Tibial nerve (tissue), 4 donors: ENCODE measurements at regions not wholly inside any gene's neighbourhood (a gene's known extent, or its start where the extent isn't known, plus 50 kb on each side); places are given as distances from the start of the nearest gene placed in this dataset.

Source experiments
- DNase-seq, 2 donors: peaks; one replicate each; pipeline ENCODE4 v3.0.0-alpha.2; 2019; ENCODE audit warnings: low spot score in 2 of 2
- H3K27ac ChIP-seq, 4 donors: fragments of 200-600 bp; sonication (generic) in 3 of 4; one replicate each; pipeline ENCODE4 v1.5.1; 2017 to 2019; ENCODE audit warnings: mild to moderate bottlenecking in 1 of 4
- H3K27me3 ChIP-seq, 2 donors: fragments of 200-600 bp; sonication (generic) in 1 of 2; one replicate each; pipeline versions ENCODE4 v1.5.1 to v1.6.0; 2017 to 2019
- H3K36me3 ChIP-seq, 3 donors: fragments of 200-600 bp; sonication (generic); one replicate each; pipeline ENCODE4 v1.5.1; 2018 to 2019
- H3K4me1 ChIP-seq, 4 donors: fragments of 200-600 bp; sonication (generic) in 3 of 4; one replicate each; pipeline ENCODE4 v1.5.1; 2017 to 2019
- H3K4me3 ChIP-seq, 4 donors: fragments of 200-600 bp; sonication (generic) in 3 of 4; one replicate each; pipeline ENCODE4 v1.5.1; 2017 to 2019; ENCODE audit warnings: mild to moderate bottlenecking in 1 of 4, moderate library complexity in 1 of 4
- H3K9me3 ChIP-seq, 4 donors: fragments of 200-600 bp; sonication (generic) in 3 of 4; one replicate each; pipeline ENCODE4 v1.5.1; 2017 to 2019
- CTCF ChIP-seq, 5 experiments: fragments of 200-600 bp in 3 of 5; fragments of 450-650 bp in 2 of 5; sonication (generic) in 3 of 5; IDR thresholded peaks; one replicate each; pipeline ENCODE4 v1.5.1; 2016 to 2019; ENCODE audit warnings: antibody characterized with exemption in 5 of 5, mild to moderate bottlenecking in 3 of 5, moderate library complexity in 2 of 5
- EP300 ChIP-seq, 2 donors: sonication (generic); formaldehyde crosslinking; IDR thresholded peaks; one replicate each; pipeline ENCODE4 v1.6.1; 2017; ENCODE audit warnings: antibody characterized with exemption in 2 of 2, mild to moderate bottlenecking in 1 of 2
- POLR2A ChIP-seq, 2 donors: fragments of 450-650 bp; IDR thresholded peaks; one replicate each; pipeline ENCODE4 v1.6.1; 2017; ENCODE audit warnings: antibody characterized with exemption in 2 of 2, mild to moderate bottlenecking in 2 of 2, moderate library complexity in 2 of 2
- WGBS, 2 donors: methylation state at CpG; one replicate each; pipeline ENCODE4 v1.1.5; 2018; 5-methylcytosine and 5-hydroxymethylcytosine counted together

GRCh38 chr2:147438882-147439281 lies 405.9 kb upstream of the ACVR2A start:
- Histone ChIP-seq H3K4me3 (no peak overlapping the region), H3K4me1 (no peaks in the 10 kb centered on the region), H3K36me3 (no peaks in the 10 kb centered on the region), H3K27ac (no peak overlapping the region), H3K9me3 (no peaks in the 10 kb centered on the region), H3K27me3 (no peaks in the 10 kb centered on the region)
- no peak for TF ChIP-seq EP300 (IDR thresholded peaks at IDR 0.05)
- DNase-seq, result no peak
- WGBS, 2 donors, result 91 to 97% methylated on average over 8 of the region's 8 CpGs

- WGBS, 2 donors, result 77 to 80% methylated on average over 2 of the region's 2 CpGs
- Histone ChIP-seq H3K4me1 (no peaks in the 10 kb centered on the region), H3K4me3 (no peak overlapping the region), H3K36me3 (no peaks in the 10 kb centered on the region), H3K9me3 (no peaks in the 10 kb centered on the region), H3K27me3 (no peaks in the 10 kb centered on the region), H3K27ac (no peak overlapping the region)
- no peak for TF ChIP-seq EP300 (IDR thresholded peaks at IDR 0.05)
- no peak for TF ChIP-seq POLR2A (IDR thresholded peaks at IDR 0.05)
- no peak for TF ChIP-seq CTCF (IDR thresholded peaks at IDR 0.05)
- DNase-seq, result no peak
Measured at GRCh38 chr2:147433822-147434221, 411.0 kb upstream of the ACVR2A start.

GRCh38 chr2:147430408-147430807 lies 414.4 kb upstream of the ACVR2A start:
- WGBS, 2 donors, result 88 to 90% methylated on average over 3 of the region's 3 CpGs
- H3K9me3 ChIP-seq, result no peaks in the 10 kb centered on the region
- DNase-seq, result no peak

GRCh38 chr2:147428120-147428747 lies 416.6 kb upstream of the ACVR2A start:
- 94 to 97% methylated on average over 2 of the region's 2 CpGs for WGBS, 2 donors
- DNase-seq, result no peak
- Histone ChIP-seq H3K9me3 (no peaks in the 10 kb centered on the region), H3K4me1 (no peaks in the 10 kb centered on the region), H3K4me3 (no peak overlapping the region), H3K36me3 (no peaks in the 10 kb centered on the region), H3K27ac (no peak overlapping the region), H3K27me3 (no peaks in the 10 kb centered on the region)
- no peak for TF ChIP-seq EP300 (IDR thresholded peaks at IDR 0.05)
- no peak for TF ChIP-seq CTCF (IDR thresholded peaks at IDR 0.05)
- no peak for TF ChIP-seq POLR2A (IDR thresholded peaks at IDR 0.05)

More at GRCh38 chr2:147430408-147430807, 414.4 kb upstream of the ACVR2A start:
- Histone ChIP-seq H3K27me3 (no peaks in the 10 kb centered on the region), H3K4me3 (no peak overlapping the region), H3K36me3 (no peaks in the 10 kb centered on the region), H3K27ac (no peak overlapping the region), H3K4me1 (no peaks in the 10 kb centered on the region)
- TF ChIP-seq EP300 (IDR thresholded peaks at IDR 0.05), result no peak
- no peak for TF ChIP-seq CTCF (IDR thresholded peaks at IDR 0.05)
- no peak for TF ChIP-seq POLR2A (IDR thresholded peaks at IDR 0.05)

GRCh38 chr2:147425437-147426029 lies 419.3 kb upstream of the ACVR2A start:
- no peak overlapping the region for H3K4me3 ChIP-seq
- peak in 1 of 2 donors; percentile 15 for DNase-seq
- TF ChIP-seq CTCF (IDR thresholded peaks at IDR 0.05) (no peak), POLR2A (IDR thresholded peaks at IDR 0.05) (no peak), EP300 (IDR thresholded peaks at IDR 0.05) (peak in 1 of 2 donors; percentile 35)
- no peaks in the 10 kb centered on the region for H3K27me3 ChIP-seq
- peak overlapping the region in 1 of 4 donors; percentile 47 for H3K27ac ChIP-seq
- 82 to 86% methylated on average over 3 of the region's 3 CpGs for WGBS, 2 donors
- no peaks in the 10 kb centered on the region for H3K9me3 ChIP-seq
- H3K4me1 ChIP-seq, result no peaks in the 10 kb centered on the region
- no peaks in the 10 kb centered on the region for H3K36me3 ChIP-seq
